Suprapubic skin (tissue), 4 donors: ENCODE measurements at regions not wholly inside any gene's neighbourhood (a gene's known extent, or its start where the extent isn't known, plus 50 kb on each side); places are given as distances from the start of the nearest gene placed in this dataset.

Experiments
- DNase-seq, 2 donors: peaks; one replicate each; pipeline ENCODE4 v3.0.0-alpha.2; 2019; ENCODE audit warnings: low spot score in 2 of 2
- H3K27ac ChIP-seq: fragments of 200-600 bp; sonication (generic); one replicate; pipeline ENCODE4 v1.5.1; 2019
- H3K27me3 ChIP-seq: fragments of 200-600 bp; sonication (generic); one replicate; pipeline ENCODE4 v1.5.1; 2019
- H3K36me3 ChIP-seq: fragments of 200-600 bp; sonication (generic); one replicate; pipeline ENCODE4 v1.5.1; 2019
- H3K4me1 ChIP-seq: fragments of 200-600 bp; sonication (generic); one replicate; pipeline ENCODE4 v1.5.1; 2019
- H3K4me3 ChIP-seq: fragments of 200-600 bp; sonication (generic); one replicate; pipeline ENCODE4 v1.5.1; 2019; ENCODE audit warnings: mild to moderate bottlenecking
- H3K9me3 ChIP-seq: fragments of 200-600 bp; sonication (generic); one replicate; pipeline ENCODE4 v1.5.1; 2019
- CTCF ChIP-seq, 2 donors: fragments of 200-600 bp in 1 of 2; fragments of 450-650 bp in 1 of 2; sonication (generic) in 1 of 2; IDR thresholded peaks; one replicate each; pipeline ENCODE4 v1.5.1; 2016 to 2019; ENCODE audit warnings: antibody characterized with exemption in 2 of 2, mild to moderate bottlenecking in 1 of 2, moderate library complexity in 1 of 2
- EP300 ChIP-seq: sonication (generic); formaldehyde crosslinking; IDR thresholded peaks from one replicate; pipeline ENCODE4 v1.6.1; 2017; ENCODE audit warnings: antibody characterized with exemption
- POLR2A ChIP-seq, 2 donors: fragments of 450-650 bp; IDR thresholded peaks; one replicate each; pipeline ENCODE4 v1.6.1; 2017; ENCODE audit warnings: antibody characterized with exemption in 2 of 2, mild to moderate bottlenecking in 2 of 2, moderate library complexity in 2 of 2
- POLR2AphosphoS5 ChIP-seq, 3 donors: sonication (generic); formaldehyde crosslinking; IDR thresholded peaks; one replicate each; pipeline ENCODE4 v1.6.1; 2017; ENCODE audit warnings: antibody characterized with exemption in 3 of 3
- WGBS: methylation state at CpG from one replicate; pipeline ENCODE4 v1.1.5; 2018; 5-methylcytosine and 5-hydroxymethylcytosine counted together

- WGBS: 67% methylated on average over 1 of the region's 1 CpG
- TF ChIP-seq EP300 (no peak), POLR2AphosphoS5 (IDR thresholded peaks at IDR 0.05) (no peak), POLR2A (IDR thresholded peaks at IDR 0.05) (no peak), CTCF (IDR thresholded peaks at IDR 0.05) (no peak)
- no peak overlapping the region for H3K27ac ChIP-seq
- H3K4me3 ChIP-seq: no peak overlapping the region
- H3K27me3 ChIP-seq: no peaks in the 10 kb centered on the region
- H3K36me3 ChIP-seq: no peaks in the 10 kb centered on the region
- H3K9me3 ChIP-seq: no peaks in the 10 kb centered on the region
- no peak for DNase-seq
- H3K4me1 ChIP-seq: no peaks in the 10 kb centered on the region
Observed at GRCh38 chr5:3911111-3911510, 315.5 kb downstream of the IRX1 start.

DNA sequence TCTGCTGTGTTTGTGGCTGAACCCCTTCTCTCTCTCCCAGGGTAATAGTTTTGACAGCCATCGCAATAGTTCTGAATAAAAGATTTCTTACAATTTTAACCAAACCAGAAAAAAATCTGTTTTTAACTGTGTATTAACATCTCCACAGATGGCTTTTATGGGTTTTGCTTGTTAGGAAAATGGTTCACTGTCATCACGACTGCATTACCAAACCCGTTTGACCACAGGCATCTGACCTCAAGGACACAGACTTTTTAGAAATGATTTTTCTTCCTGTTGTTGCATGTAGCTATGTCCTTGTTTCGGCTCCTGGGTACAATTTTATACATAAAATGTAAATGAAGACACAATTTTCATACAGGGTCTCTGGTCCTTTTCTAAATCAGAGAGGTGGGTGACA is 316.1 kb downstream of the IRX1 start:
- H3K4me1 ChIP-seq: no peaks in the 10 kb centered on the region
- DNase-seq: no peak
- WGBS: 51% methylated on average over 4 of the region's 4 CpGs
- H3K9me3 ChIP-seq: no peaks in the 10 kb centered on the region
- H3K27me3 ChIP-seq: no peaks in the 10 kb centered on the region
- no peaks in the 10 kb centered on the region for H3K36me3 ChIP-seq
- TF ChIP-seq EP300 (no peak), POLR2A (IDR thresholded peaks at IDR 0.05) (no peak), CTCF (IDR thresholded peaks at IDR 0.05) (no peak), POLR2AphosphoS5 (IDR thresholded peaks at IDR 0.05) (no peak)
- H3K27ac ChIP-seq: no peak overlapping the region
- no peak overlapping the region for H3K4me3 ChIP-seq

GRCh38 chr5:3912790-3913189 is 317.2 kb downstream of the IRX1 start:
- Histone ChIP-seq H3K27me3 (no peaks in the 10 kb centered on the region), H3K36me3 (no peaks in the 10 kb centered on the region), H3K9me3 (no peaks in the 10 kb centered on the region), H3K4me3 (no peak overlapping the region), H3K27ac (no peak overlapping the region), H3K4me1 (no peaks in the 10 kb centered on the region)
- no peak for DNase-seq
- 89% methylated on average over 7 of the region's 7 CpGs for WGBS
- no peak for TF ChIP-seq POLR2A (IDR thresholded peaks at IDR 0.05)
- TF ChIP-seq POLR2AphosphoS5 (IDR thresholded peaks at IDR 0.05): no peak
- no peak for TF ChIP-seq CTCF (IDR thresholded peaks at IDR 0.05)
- TF ChIP-seq EP300: no peak

- Histone ChIP-seq H3K4me1 (no peaks in the 10 kb centered on the region), H3K27ac (no peak overlapping the region), H3K9me3 (no peaks in the 10 kb centered on the region), H3K27me3 (no peaks in the 10 kb centered on the region), H3K36me3 (no peaks in the 10 kb centered on the region), H3K4me3 (no peak overlapping the region)
- TF ChIP-seq CTCF (IDR thresholded peaks at IDR 0.05): no peak
- 75% methylated on average over 3 of the region's 3 CpGs for WGBS
- no peak for DNase-seq
Observed at GRCh38 chr5:3913279-3913678, 317.6 kb downstream of the IRX1 start.

DNA sequence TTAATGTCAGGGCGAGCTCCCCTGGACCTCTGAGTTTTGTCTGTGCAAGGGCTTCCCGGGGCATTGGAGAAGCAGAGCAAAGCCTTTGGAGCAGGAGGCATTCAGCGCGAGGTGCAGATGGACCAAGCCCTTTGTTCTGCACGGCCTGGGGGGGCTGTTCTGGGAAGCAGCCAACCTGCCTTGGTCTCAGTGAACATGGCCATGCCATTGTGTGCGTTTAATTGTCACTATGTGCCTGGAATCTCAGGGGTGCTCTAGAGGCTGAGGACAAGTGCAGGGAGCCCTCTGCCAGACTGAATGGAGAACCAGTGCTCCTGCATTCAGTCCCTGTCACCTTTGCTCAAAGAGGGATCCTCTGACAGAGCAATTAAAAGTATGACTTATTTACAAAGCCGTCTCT is 329.4 kb downstream of the IRX1 start:
- H3K4me3 ChIP-seq: no peak overlapping the region
- H3K4me1 ChIP-seq: no peaks in the 10 kb centered on the region
- H3K36me3 ChIP-seq: no peaks in the 10 kb centered on the region
- DNase-seq: no peak
- no peaks in the 10 kb centered on the region for H3K27me3 ChIP-seq
- no peaks in the 10 kb centered on the region for H3K9me3 ChIP-seq
- TF ChIP-seq POLR2A (IDR thresholded peaks at IDR 0.05) (no peak), CTCF (IDR thresholded peaks at IDR 0.05) (no peak), POLR2AphosphoS5 (IDR thresholded peaks at IDR 0.05) (no peak), EP300 (no peak)
- WGBS: 71% methylated on average over 6 of the region's 7 CpGs
- no peak overlapping the region for H3K27ac ChIP-seq
